Keratinocyte (primary cell): ENCODE measurements at regions not wholly inside any gene's neighbourhood (a gene's known extent, or its start where the extent isn't known, plus 50 kb on each side); places are given as distances from the start of the nearest gene placed in this dataset.

Experiments used
- DNase-seq: peaks from one replicate; pipeline ENCODE4 v3.0.0-alpha.2; 2011; ENCODE audit warnings: low read depth, missing footprints, low spot score
- FAIRE-seq: peaks from 2 replicates; lab custom pipeline; 2011; peaks lifted over from hg19 to GRCh38; lab: Jason Lieb, UNC
- H2AFZ ChIP-seq: 2 replicates; pipeline ENCODE4 v1.6.0; 2012; ENCODE audit warnings: low read length, control low read depth, inconsistent platforms; ENCODE audit not compliant: control insufficient read depth
- H3K27ac ChIP-seq: 2 replicates; pipeline ENCODE4 v1.5.1; 2011; ENCODE audit warnings: low read length; ENCODE audit not compliant: control insufficient read depth, insufficient read depth
- H3K27me3 ChIP-seq: 3 replicates; pipeline ENCODE4 v1.6.0; 2011; ENCODE audit warnings: low read length; ENCODE audit not compliant: control insufficient read depth, insufficient read depth; ENCODE audit errors: extremely low read depth
- H3K36me3 ChIP-seq, 2 experiments: 2 replicates in 1 of 2; 3 replicates in 1 of 2; pipeline ENCODE4 v1.5.1; 2011; ENCODE audit warnings: low read length in 2 of 2, mild to moderate bottlenecking in 1 of 2; ENCODE audit not compliant: control insufficient read depth in 2 of 2, insufficient read depth in 2 of 2; ENCODE audit errors: extremely low read depth in 1 of 2
- H3K4me1 ChIP-seq: 3 replicates; pipeline ENCODE4 v1.5.1; 2011; ENCODE audit warnings: low read length; ENCODE audit not compliant: control insufficient read depth, insufficient read depth; ENCODE audit errors: extremely low read depth
- H3K4me2 ChIP-seq: 3 replicates; pipeline ENCODE4 v1.6.0; 2011; ENCODE audit warnings: low read depth, low read length; ENCODE audit not compliant: control insufficient read depth, insufficient read depth; ENCODE audit errors: extremely low read depth
- H3K4me3 ChIP-seq, 3 experiments: fragments of 200-600 bp in 1 of 3; sonication (generic) in 1 of 3; 2 replicates in 2 of 3; 3 replicates in 1 of 3; pipeline ENCODE4 v1.5.1; 2011 to 2016; ENCODE audit warnings: low read length in 3 of 3, mild to moderate bottlenecking in 3 of 3, control low read depth in 2 of 3, inconsistent platforms in 1 of 3, low read depth in 1 of 3, mixed read lengths in 1 of 3, mixed run types in 1 of 3, moderate library complexity in 1 of 3; ENCODE audit not compliant: control insufficient read depth in 2 of 3, insufficient read depth in 2 of 3; ENCODE audit errors: extremely low read depth in 1 of 3
- H3K79me2 ChIP-seq: 2 replicates; pipeline ENCODE4 v1.6.0; 2012; ENCODE audit warnings: low read length; ENCODE audit not compliant: control insufficient read depth, insufficient read depth
- H3K9ac ChIP-seq: 3 replicates; pipeline ENCODE4 v1.6.0; 2011; ENCODE audit warnings: low read length; ENCODE audit not compliant: control insufficient read depth, insufficient read depth; ENCODE audit errors: extremely low read depth
- H3K9me1 ChIP-seq: 3 replicates; pipeline ENCODE4 v1.6.0; 2011; ENCODE audit warnings: low read length; ENCODE audit not compliant: control insufficient read depth, insufficient read depth; ENCODE audit errors: extremely low read depth
- H3K9me3 ChIP-seq: 2 replicates; pipeline ENCODE4 v1.5.1; 2012; ENCODE audit warnings: low read depth, low read length; ENCODE audit not compliant: control insufficient read depth
- H4K20me1 ChIP-seq: 3 replicates; pipeline ENCODE4 v1.6.0; 2011; ENCODE audit warnings: low read length; ENCODE audit not compliant: control insufficient read depth, insufficient read depth; ENCODE audit errors: extremely low read depth
- CTCF ChIP-seq, 3 experiments: IDR thresholded peaks in 1 of 3; conservative IDR thresholded peaks in 1 of 3; optimal IDR thresholded peaks in 1 of 3; 2 replicates in 2 of 3; 3 replicates in 1 of 3; pipeline versions ENCODE3 to v1.5.1; 2011; ENCODE audit warnings: low read length in 3 of 3, mild to moderate bottlenecking in 3 of 3, moderate library complexity in 2 of 3, control low read depth in 1 of 3, inconsistent platforms in 1 of 3; ENCODE audit not compliant: insufficient read depth in 2 of 3; ENCODE audit errors: extremely low read depth in 1 of 3
- EZH2 ChIP-seq: IDR thresholded peaks from one replicate; pipeline ENCODE4 v1.6.1; 2012; ENCODE audit warnings: inconsistent platforms, mild to moderate bottlenecking, low read length, moderate library complexity
- dilution Hi-C: fragments of 300-500 bp; cut with MboI; formaldehyde crosslinking; loops from one replicate; pipeline ENCODE4 v1.7.0; 2020; ENCODE audit warnings: low sequenced_read_pairs; ENCODE audit not compliant: extremely low pct_ligation_motif_present

- dilution Hi-C loops = no loop called here
Measured at GRCh38 chrX:23497919-23498318, 163.3 kb downstream of the PTCHD1 start.

DNA sequence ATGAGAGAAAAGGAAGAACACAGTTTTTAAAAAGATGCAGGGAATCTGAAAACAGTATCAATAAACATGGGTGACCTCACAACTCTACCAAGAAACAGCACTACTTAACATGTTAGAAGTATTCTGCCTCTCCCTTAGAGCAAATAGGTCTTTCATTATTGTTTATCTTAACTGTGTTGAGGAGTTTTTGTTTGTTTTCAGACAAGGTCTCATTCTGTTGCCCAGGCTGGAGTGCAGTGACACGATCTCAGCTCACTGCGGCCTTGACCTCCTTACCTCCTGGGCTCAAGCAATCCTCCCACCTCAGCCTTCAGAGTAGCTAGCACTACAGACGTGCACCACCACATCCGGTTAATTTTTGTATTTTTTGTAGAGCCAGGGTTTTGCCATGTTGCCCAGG lies 165.3 kb upstream of the PRDX4 start:
- H2AFZ ChIP-seq = no peak overlapping the region
- H3K9me3 ChIP-seq = no peaks in the 10 kb centered on the region
- no peaks in the 10 kb centered on the region for H4K20me1 ChIP-seq
- no peaks in the 10 kb centered on the region for H3K79me2 ChIP-seq
- no peak overlapping the region for H3K4me2 ChIP-seq
- TF ChIP-seq CTCF (optimal IDR thresholded peaks at IDR 0.05 in 1 of 3, IDR thresholded peaks at IDR 0.05 in 1 of 3, conservative IDR thresholded peaks at IDR 0.05 in 1 of 3; ENCODE audit: extremely low read depth in 1 of 3, insufficient read depth in 2 of 3, low read length in 3 of 3) (no peak), EZH2 (no peak)
- FAIRE-seq (no peak), DNase-seq (no peak)
- H3K9ac ChIP-seq = no peak overlapping the region
- no peak overlapping the region for H3K4me3 ChIP-seq
- H3K4me1 ChIP-seq = peaks cover 10% of the 10 kb centered on the region
- H3K9me1 ChIP-seq = no peaks in the 10 kb centered on the region
- dilution Hi-C loops = no loop called here
- H3K36me3 ChIP-seq = no peaks in the 10 kb centered on the region
- H3K27me3 ChIP-seq = no peaks in the 10 kb centered on the region
- H3K27ac ChIP-seq = no peak overlapping the region

More at GRCh38 chrX:23497919-23498318, 163.3 kb downstream of the PTCHD1 start:
- DNase-seq = no peak
- Histone ChIP-seq H3K4me3 (no peak overlapping the region), H4K20me1 (no peaks in the 10 kb centered on the region), H3K9me3 (no peaks in the 10 kb centered on the region), H3K79me2 (no peaks in the 10 kb centered on the region), H3K27me3 (no peaks in the 10 kb centered on the region), H3K4me2 (no peak overlapping the region), H2AFZ (no peak overlapping the region), H3K36me3 (no peaks in the 10 kb centered on the region), H3K27ac (no peak overlapping the region), H3K9me1 (no peaks in the 10 kb centered on the region), H3K4me1 (no peaks in the 10 kb centered on the region), H3K9ac (no peak overlapping the region)
- no peak for FAIRE-seq
- TF ChIP-seq CTCF (optimal IDR thresholded peaks at IDR 0.05 in 1 of 3, IDR thresholded peaks at IDR 0.05 in 1 of 3, conservative IDR thresholded peaks at IDR 0.05 in 1 of 3; ENCODE audit: extremely low read depth in 1 of 3, insufficient read depth in 2 of 3, low read length in 3 of 3) = no peak
